ENCODE measurements at regions not wholly inside any gene's neighbourhood (a gene's known extent, or its start where the extent isn't known, plus 50 kb on each side); places are given as distances from the start of the nearest gene placed in this dataset.

DNA sequence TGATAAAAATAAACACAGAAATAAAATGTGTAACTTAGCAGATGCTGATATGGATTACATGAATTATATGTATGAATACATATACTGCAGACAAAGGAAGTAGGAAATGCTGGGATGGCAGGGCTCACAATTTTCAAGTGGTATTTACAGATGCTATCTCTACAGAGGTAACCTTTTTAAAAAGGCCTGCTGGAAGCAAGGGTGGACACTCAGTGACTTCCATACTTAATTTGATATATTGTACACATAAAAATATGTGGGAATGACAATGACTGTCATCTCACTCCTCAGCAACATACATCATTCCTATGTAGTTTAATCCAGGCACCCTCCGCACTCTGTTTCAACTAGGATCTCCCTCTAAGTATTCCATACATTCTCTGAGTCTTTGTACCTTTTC lies 452.9 kb downstream of the DTHD1 start:
- no peak for DNase-seq

DNA sequence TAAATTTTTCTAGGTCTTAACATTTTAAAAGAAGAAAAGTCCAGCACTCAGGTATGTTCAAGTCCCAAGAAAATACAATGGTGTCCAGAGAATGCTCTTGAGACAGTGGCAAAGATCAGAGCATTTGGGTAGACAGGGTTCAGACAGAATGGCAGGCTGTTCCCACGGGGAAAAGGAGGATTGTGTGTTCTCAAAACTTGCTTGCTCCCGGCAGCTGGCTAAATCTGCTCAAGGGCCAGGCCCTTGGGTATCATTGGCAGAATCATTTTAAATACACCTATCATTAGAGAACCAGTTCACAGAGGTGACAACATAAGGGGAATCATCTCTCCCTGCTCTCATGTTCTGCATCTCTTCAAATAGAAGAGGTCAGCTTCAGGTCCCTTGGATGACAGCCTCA lies 456.3 kb downstream of the DTHD1 start:
- no peak for DNase-seq

DNA sequence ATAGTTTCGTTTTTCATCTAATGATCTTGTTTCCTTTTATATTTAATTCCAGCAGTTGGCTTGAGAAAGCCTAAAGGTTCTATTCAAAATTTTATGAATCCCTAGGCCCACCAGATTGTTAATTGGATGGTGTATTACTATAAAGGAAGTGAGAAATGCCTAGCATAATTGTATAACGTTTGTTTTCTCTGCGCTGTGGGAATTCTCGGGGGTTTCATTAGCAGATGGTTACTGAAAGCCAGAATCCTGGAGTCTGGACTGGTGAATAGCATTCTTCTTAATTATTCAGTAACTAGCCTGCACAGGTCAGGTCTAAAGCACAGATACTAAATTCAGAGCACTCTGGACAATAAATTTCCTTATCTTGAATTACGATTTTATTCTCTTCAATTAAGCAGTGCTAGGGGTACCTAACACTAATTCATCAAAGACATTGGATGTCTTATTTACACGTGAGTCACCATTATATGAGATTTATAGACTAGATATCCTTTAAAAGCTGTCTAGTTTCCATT lies 459.4 kb downstream of the DTHD1 start:
- no peak for DNase-seq

DNA sequence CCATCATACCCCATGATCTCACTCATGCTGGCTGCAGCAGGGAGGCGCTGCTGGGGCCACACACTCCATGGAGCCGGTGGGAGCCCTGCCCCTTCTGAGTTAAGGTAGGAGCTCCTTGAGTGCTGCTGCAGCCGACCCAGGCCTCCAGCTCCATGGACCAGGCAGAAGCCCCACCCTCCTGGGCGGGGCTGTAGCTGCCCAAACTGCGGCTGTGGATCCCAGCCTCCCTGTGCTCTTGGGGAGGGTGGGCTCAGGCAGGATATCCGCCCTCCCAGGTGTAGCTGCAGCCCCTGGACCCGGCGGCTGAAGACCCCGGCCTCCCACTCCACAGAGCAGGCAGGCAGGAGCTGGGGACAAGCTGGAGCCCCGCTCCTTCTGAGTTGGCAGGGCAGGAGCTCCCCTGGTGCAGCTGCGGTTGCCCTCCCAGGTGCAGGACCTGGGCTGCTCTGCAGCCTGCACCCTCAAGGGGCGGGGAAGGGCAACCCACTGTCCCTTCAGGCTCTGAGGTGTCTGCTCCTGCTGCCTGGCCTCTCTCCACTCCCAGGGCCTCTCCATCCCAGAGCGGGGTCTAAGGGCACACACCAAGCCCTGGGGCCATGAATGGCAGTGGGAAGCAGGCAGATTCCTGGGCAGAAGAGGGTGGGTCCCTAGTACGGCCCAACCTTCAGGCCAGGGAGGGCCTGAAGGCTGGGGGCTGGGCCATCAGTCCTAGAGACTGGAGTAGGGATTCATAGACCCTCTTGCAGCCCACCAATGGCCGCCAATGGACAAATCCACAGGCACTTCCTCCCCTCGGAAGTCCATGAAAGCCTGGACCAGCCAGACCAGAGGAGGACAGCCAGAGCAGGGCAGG lies 466.1 kb downstream of the DTHD1 start:
- DNase-seq: no peak

DNA sequence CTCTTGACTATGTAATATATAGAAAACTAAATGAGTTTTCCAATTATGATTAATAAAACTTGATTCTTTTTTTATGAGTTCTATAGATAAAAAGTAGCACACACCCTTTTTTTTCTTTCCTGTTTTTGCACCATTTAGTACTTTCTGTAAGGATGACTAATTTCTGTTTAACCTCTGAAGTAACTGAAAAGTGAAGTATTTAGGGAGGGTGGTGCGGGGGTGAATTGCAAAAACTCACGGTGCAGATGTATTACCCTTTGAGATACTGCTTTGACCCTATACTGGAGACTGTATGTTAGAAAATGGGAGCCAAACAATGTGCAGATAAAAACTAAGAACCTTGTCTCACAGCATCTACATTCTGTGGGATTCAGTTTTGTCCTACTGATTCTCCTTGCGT lies 471.6 kb downstream of the DTHD1 start:
- DNase-seq: no peak

DNA sequence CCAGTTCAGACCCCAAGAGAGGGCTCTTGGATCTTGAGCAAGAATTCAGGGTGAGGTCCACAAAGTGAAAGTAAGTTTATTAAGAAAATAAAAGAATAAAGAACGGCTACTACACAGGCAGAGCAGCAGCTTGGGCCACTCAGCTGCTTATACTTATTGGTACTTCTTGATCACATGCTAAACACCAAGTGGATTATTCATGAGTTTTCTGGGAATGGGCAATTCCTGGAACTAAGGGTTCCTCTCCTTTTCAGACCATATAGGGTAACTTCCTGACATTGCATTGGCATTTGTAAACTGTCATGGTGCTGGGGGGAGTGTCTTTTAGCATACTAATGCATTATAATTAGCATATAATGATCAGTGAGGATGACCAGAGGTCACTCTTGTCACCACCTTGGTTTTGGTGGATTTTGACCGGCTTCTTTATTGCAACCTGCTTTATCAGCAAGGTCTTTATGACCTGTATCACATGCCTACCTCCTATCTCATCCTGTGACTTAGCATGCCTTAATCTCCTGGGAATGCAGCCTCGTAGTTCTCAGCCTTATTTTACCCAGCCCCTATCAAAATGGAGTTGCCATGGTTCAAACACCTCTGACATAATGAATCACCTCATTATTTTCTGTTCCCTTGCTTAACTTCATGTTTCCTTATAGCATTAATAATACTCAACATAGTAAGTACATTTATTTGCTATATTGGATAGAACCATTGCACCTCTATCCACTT lies 476.3 kb downstream of the DTHD1 start:
- no peak for DNase-seq

DNA sequence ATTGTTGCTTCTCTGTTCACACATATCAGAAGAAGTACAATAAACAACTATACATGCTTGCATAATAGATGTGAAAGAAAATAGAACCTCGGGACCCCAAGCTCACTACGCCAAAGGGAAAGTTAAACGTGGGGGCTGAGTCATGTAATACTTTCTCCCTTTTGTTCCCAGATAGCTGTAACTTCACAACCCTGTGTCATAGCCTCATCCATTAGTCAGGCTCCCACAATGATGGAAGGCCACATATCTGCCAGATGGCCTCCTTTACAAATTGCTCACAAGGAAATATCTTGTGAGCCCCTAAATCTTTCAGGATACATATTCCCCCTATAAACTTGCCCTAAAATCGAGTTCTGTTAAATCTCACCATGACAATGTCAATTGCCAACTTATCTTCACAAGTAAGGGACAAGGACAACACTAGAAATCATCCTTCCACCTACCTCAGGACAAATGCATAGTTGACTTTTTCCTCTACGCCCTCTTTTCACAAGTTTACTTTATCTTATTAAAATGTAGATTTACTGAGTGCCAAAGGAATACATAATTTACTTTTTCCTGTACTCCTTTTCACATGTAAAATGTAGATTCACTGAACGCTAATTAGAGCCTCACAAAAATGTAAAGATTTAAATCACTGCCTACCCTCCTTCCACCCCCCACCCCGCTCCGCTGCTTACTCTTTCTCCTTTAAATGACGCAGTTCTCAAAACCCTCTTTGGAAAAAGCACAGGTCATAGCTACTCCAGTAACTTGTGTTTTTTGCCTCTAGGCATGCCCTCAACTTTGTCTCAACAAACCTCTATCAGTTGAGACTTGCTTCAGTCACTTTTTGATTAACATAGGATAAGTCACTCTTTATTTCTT lies 477.1 kb downstream of the DTHD1 start:
- no peak for DNase-seq

DNA sequence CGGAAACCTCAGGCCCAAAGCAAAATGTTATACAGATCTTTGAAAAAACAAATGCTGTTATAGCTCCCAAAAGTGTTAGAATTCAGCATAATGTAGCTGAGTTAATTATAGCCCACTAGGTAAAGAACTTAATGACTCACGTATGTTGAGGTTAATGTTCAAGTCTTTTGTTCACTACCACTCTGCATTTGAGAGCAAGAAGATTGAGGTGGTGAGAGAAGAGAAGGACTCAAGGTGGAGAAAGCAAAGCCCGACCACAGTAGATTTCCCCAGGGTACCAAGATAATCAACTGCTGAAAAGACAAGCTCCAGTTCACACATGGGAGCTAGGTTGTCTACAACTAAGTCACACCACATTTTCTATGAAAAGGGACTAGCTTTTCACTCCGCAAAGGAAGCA lies 480.2 kb downstream of the DTHD1 start:
- no peak for DNase-seq

DNA sequence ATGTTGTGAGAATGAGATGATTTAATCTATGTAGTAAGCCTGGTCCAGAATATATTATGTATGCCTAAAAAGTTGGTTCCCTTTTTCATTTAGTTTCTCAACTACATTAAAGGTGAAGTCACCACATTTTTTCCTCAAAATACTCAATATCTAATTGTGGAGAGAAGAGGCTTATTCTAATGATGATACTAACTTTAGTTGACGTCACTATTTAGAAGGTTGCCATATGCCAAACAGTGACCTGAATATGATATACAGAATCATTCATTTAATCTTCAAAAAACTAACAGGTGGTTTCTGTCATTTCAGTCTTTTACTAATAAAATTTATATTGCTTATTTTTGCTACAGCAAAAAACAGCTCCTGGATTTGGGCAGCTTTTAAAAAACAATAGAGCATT lies 480.7 kb upstream of the NWD2 start:
- no peak for DNase-seq

DNA sequence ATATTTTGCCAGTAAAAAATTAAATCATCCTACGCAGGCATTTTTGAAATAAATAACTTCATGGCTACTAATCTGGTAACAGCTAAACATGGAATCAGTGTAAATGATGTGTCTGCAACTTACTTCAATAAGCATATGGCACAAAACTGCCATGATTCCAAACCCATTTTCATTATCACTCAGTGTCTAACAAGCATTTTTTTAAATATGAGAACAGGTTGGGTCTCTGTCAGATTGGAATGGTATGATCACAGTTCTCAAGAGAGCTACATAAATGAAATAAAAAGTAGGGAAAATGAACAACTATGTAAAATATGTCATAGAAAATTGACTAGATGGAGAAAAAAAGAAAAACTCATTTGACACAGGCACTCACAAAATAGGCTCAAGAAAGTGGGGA lies 476.9 kb upstream of the NWD2 start:
- DNase-seq: no peak

DNA sequence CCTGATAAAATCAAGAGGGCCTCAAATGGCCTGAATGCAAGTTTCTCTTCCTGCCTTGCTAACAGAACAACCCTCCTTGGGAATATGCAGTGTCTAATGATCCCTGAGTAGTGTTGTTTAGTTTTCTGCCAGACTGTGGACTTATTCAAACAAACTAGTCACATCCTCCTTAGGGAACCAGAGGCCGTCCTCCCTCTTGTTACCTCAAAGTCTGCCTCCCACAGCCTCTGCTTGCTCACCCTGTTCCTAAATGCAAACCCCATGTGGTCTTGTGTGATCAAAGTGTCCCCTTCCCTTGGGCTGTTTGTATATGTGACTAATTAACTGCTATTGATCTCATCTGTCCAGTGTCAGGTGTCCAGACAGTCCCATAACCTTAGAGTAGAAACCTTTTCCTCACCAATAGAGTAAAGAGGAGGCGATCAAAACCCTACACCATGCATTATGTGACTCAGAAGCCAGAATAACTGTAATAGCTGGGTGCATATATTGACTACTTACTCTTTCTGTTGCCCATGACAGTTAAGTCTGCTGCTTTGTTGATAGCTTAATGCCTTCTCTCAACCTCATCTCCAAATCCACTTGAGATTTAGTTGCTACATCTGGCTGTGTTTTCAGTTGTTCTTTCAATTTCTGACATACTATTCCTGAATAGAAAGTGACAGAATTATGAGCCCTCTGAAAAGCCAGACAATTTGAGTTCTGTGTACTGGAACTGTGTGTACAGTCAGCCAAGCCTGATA lies 473.0 kb upstream of the NWD2 start:
- no peak for DNase-seq

DNA sequence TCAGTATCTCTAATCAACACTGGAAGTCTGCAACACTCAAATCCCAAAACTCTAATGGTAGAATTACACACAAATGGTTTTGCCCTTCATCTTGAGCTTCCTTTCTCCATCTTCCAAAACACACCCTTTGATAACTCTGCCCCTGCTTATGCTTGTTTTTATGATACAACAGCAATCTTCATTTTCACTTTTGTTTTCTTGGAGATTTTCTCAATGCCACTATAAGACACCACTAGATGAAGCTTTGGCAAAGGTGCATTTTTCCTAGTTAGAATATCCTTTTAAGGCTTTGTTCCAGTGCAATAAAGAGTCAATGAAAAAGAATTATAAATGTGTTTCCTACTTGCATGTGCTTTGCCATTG lies 472.4 kb upstream of the NWD2 start:
- DNase-seq: no peak

DNA sequence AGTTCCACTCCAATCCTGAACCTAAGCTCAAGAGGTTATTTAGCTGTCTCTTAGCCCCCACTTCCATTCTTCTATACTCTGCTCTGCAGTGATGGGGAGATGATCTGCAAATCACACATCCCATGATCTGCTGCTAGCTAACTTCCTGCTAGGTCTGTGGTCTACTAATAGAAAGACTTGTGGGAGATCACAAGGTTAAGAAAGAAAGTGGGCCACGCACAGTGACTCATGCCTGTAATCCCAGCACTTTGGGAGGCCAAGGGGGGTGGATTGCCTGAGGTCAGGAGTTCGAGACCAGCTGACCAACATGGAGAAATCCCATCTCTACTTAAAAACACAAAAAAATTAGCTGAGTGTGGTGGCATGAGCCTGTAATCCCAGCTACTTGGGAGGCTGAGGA lies 471.1 kb upstream of the NWD2 start:
- DNase-seq: no peak

DNA sequence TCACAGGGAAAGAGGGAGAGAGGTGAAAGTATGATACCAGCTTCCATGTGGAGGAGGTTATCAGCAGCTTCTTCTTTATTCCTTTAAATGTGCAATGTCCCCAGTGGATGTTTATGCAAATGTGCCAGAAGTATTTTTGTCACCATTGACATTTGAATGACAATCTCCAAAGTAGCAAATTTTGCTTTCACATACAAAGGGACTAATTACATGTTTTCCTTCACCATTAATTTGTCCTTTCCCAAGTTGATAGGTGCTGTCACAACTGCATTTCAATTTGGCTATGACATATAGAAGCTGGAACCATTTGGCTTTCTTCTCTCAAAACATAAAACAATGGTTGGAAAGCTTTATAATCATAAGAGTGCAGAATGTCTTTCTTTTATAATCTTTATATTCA lies 469.0 kb upstream of the NWD2 start:
- no peak for DNase-seq

DNA sequence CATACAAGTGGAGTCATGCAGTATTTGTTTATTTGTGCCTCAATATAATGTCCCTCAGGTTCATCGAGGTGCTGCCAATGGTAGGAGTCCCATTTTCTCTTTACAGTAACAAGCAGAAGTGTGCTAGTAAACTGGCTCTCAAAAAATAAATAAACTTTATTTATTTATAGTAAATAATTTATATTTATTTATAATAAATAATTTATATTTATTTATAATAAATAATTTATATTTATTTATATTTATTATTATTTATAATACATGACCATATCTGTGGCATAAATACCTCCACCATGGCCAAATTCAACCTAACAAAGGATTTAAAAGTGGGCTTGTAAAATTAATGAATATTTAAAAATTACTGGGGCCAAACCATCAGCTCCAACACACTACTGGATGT lies 464.9 kb upstream of the NWD2 start:
- no peak for DNase-seq

DNA sequence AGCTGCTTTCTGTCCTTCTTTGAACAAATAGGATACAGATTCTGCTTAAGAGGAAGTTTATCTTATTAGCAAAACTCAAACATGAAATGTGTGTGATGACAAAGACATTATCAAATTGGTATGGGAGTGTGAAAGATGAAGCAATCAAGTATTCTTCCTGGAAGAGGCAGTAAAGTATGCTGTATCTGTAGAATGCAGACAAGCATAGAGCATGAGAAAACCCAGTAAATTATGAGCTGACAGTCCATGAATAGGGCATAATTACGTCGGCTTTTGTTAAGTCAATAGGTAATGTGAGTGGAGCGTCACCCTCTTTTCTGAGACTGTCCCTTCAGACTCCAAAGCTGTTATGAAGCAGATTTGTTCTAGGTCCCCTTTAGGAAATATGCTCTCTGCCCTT lies 458.6 kb upstream of the NWD2 start:
- no peak for DNase-seq

DNA sequence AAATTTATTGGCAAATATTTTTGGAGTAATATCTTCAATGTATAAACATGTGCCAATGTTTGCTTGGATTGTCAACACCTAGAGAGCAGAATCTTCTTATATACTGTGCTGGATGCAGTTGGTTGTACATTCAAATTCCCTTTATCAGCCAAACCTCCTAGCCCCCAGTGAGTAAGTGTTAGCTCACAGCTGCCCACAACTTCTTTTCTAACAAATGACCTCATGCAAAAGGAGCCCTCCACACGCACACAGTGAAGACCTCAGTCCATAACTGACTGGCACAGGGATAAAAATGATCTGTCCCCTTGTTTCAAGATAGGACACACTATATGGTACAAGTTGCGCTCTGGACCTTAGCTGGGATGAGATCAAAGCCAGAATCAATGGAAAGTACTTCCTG lies 458.0 kb upstream of the NWD2 start:
- no peak for DNase-seq

DNA sequence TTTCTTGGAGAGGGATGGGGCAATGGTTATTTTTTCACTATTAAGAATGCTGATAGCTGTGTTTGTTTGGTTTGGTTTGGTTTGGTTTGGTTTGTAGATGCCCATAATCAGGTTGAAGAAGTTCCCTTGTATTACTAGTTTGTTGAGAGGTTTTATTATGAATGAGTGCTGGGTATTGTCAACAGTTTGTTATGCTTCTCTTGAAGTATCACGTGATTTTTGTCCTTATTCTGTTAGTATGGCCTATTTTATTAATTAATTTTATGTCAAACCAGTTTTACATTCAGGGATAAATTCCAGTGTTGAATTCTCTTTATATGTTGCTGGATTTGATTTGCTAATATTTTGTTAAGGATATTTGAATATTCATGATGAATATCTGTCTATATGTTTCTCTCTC lies 449.8 kb upstream of the NWD2 start:
- DNase-seq: no peak

DNA sequence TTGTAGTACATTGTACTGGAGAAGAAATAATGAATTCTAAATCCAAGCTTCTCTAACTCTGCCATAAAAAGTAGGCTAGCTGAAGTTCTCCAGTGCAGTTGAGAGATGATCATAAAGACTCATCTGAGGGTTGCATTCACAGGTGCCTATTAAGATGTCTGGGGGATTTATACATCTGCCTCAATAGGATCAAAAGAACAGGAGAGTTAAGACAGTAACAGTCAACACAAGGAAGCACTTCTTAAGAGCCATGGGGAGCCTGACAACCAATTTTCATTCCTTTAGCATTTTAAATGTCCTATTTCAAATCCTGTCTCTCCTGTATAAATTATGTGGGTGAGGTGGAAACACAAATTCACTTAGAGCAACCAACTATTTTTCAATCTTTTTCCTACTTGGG lies 432.4 kb upstream of the NWD2 start:
- no peak for DNase-seq

DNA sequence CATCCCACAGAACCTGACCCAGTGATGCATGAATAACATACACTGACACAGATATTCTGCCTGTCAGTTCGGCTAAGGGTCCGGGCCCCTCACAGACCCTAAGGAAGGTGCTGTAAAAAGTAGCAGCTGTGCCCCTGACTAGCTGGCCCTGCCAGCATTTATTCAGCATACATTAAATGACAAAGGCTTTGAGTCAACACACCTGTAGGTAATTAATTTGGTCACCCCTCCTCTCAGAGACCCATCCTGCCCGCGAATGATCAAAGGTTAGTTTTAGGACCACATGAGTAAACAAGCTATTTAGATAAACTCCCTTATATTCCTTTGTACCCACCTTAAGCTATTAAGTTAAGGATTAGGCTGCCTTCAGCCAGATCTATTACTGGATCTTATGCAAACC lies 429.0 kb upstream of the NWD2 start:
- DNase-seq: no peak

DNA sequence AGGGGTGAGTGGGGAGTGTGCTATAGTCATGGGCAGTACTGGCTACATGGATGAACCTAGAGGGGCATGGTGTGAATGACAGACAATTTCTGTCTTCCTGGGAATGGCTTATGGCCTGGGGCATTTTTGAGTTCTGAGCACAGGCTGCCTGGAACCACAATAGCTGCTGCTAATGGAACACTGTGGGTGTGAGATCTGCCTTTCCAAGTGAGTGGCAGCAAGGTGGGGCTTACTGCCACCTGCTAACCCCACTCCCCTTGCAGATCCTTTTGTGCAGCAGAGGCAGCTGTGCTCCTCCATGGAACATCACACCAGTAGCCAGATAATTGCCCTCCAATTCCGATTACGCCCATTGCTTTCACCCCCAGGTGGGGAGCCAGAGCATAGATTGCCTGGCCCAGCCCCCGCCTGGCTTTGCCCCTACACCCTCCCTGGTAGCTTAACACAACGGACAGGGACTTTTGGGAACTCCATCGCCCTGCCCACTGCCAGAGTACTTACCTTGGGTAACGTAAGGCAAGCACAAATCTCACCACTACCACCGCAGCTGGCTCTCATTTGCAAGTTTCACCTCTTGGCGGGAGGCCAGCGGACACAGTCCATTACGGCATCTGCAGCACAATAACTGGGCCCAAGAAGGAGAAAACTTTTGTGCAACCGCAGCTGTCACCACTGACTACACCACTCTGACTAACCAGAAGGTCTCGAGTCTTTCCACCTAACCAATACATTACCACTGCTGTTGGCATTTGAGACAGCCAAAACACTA lies 421.2 kb upstream of the NWD2 start:
- DNase-seq: no peak

DNA sequence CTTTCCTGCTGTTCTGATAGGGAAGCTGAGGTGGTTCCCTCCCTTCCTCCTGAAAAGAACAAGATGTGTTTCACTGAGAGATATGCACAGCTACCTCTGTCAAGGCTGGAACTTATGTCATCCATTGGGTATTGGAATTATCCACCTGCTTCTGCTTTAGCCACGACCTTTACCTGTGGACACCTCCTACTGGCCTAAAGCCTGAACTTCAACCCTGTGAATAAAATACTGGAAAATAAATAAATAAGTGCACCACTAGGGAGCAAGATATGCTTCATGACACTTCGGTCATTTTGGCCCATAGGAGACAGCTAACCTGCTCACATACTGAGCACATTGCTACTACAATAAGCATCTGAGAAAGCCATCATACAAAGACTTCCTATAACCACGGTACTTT lies 419.9 kb upstream of the NWD2 start:
- DNase-seq: no peak

All from CD4-positive, alpha-beta T cell treated with Interleukin-12 subunit alpha and Interleukin-12 subunit beta, for 1 hour (primary cell).